Right lobe of liver (tissue), 4 donors: ENCODE measurements at regions not wholly inside any gene's neighbourhood (a gene's known extent, or its start where the extent isn't known, plus 50 kb on each side); places are given as distances from the start of the nearest gene placed in this dataset.

Experiments
- POLR2A ChIP-seq: fragments of 450-650 bp; IDR thresholded peaks from one replicate; pipeline ENCODE4 v1.6.1; 2017; ENCODE audit warnings: antibody characterized with exemption, mild to moderate bottlenecking
- TF ChIP-seq, protein P1 (sequence below), 4 donors: fragments of 200-600 bp in 3 of 4; fragments of 450-650 bp in 1 of 4; IDR thresholded peaks; one replicate each; pipeline versions ENCODE4 v1.5.1 to v1.8.0; 2016 to 2022; ENCODE audit warnings: antibody characterized with exemption in 4 of 4, mild to moderate bottlenecking in 2 of 4
- donor health status: DM: no; HTN: no; CAD: no.
- donor health status: DM: no; HTN: no; CAD: no.
- donor health status: DM: no; HTN: yes; CAD: no.

DNA sequence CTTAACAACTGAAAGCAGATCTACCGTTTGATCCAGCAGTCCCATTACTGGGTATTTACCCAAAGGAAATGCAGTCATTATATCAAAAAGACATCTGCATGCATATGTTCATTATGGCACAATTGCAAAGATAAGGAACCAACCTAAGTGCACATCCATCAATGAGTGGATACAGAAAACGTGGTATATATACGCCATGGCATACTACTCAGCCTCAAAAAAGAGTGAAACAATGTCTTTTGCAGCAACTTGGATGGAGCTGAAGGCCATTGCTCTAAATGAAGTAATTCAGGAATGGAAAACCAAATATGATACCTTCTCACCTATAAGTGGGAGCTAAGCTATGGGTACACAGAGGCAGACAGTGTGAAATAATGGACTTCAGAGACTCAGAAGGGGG is 169.3 kb downstream of the ZBTB18 start:
- no peak for TF ChIP-seq POLR2A
- TF ChIP-seq, protein P1, sequence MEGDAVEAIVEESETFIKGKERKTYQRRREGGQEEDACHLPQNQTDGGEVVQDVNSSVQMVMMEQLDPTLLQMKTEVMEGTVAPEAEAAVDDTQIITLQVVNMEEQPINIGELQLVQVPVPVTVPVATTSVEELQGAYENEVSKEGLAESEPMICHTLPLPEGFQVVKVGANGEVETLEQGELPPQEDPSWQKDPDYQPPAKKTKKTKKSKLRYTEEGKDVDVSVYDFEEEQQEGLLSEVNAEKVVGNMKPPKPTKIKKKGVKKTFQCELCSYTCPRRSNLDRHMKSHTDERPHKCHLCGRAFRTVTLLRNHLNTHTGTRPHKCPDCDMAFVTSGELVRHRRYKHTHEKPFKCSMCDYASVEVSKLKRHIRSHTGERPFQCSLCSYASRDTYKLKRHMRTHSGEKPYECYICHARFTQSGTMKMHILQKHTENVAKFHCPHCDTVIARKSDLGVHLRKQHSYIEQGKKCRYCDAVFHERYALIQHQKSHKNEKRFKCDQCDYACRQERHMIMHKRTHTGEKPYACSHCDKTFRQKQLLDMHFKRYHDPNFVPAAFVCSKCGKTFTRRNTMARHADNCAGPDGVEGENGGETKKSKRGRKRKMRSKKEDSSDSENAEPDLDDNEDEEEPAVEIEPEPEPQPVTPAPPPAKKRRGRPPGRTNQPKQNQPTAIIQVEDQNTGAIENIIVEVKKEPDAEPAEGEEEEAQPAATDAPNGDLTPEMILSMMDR (IDR thresholded peaks at IDR 0.05), result no peak
